Pons (tissue), 1 donor: ENCODE measurements at regions not wholly inside any gene's neighbourhood (a gene's known extent, or its start where the extent isn't known, plus 50 kb on each side); places are given as distances from the start of the nearest gene placed in this dataset.
"Not testable (repeated sequence)": the region's sequence is repeated elsewhere in the genome, so short reads cannot be mapped to it uniquely, and the experiment has no call there.

Source experiments
- DNase-seq: peaks from one replicate; pipeline ENCODE4 v3.0.0-alpha.2; 2016; ENCODE audit warnings: low spot score

DNA sequence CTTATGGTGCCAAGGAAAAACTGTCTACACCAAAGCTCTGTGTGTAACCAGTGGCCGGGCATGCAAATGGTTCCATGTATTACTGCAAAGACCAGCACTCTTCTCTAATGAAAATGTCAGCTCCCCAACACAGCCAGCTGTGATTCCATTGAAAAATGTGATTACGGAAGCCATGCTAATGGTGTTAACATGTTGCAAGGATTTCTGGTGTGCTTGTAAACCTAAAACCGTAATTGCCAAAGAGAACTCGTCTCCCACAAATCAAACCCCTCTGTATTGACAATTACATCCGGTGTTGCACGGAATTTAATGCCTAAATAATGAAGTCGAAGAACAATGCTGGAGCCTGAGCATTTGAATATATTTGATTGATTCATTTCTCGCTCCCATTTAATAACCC, 351.7 kb downstream of the NPIPA8 start:
- DNase-seq: no peak

DNA sequence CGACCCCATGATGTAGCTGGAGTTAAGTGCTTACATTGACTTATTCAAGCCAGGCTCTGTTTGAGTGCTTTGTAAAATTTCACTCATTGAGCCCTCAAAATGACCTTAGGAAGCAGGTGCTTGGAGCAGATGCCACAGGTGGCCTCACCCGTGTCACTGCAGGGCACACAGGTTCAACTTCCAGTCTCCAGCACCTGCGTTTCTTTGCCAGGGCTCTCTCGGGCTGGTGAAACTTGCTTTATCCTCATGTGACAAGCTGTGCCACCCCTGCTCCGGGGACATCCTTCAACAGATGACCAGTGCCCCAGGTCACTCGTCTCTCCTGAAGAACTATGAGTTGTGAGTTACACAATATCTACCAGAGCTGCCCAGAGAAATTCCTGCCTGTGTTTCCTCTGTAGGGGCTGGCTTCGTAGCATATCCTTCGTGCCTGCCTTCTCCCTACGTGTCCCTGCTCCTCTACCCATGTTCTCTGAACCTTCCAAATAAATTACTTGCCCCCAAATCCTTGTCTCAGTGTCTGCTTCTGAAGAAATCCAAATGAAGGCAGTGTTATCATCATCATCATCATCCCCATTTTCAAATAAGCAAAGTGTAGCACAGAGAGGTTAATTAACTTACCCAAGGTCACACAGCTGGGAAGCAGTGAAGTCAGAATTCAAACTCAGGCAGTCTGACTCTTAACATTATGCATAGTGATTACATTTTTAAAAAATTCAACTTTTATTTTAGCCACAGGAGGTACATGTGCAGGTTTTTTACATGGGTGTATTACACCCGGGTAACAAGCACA, 352.5 kb downstream of the NPIPA8 start:
- no peak for DNase-seq

DNA sequence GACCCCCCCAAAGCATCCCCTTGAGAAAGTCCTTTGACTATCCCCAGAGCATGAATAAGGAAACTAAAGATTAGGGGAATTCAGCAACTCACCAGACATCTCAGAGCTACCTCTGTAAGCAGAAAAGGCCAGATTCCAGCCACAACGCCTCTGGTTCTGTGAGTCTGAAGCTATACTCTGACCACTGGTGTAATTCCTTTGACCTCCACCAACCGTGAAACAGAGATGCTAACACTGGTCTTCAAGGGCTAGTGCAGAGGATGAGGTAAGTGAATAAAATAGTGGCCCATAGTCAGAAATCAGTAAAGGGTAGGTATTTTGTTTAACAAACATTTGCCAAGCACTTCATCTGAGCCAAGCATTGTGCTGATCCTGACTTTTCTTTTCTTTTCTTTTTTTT, 353.4 kb downstream of the NPIPA8 start:
- no peak for DNase-seq

DNA sequence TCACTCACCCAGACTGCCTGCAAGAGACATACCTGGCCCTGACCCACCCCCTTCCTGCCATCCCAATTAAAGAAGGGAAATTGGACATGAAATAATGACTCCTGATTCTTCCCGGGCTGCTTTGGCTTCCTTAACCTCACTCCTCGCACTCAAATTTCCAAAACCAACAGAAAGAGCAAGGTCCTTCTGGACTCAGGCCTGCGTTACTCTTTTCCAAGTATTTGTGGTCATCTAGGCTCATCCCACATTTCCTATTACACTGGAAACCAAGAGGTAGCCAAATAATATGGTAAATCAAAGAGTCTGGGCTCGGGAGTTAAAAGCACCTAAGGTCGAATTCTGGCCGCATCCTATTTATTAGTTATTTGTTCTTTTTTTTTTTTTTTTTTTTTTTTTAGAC, 359.3 kb downstream of the NPIPA8 start:
- DNase-seq: no peak

DNA sequence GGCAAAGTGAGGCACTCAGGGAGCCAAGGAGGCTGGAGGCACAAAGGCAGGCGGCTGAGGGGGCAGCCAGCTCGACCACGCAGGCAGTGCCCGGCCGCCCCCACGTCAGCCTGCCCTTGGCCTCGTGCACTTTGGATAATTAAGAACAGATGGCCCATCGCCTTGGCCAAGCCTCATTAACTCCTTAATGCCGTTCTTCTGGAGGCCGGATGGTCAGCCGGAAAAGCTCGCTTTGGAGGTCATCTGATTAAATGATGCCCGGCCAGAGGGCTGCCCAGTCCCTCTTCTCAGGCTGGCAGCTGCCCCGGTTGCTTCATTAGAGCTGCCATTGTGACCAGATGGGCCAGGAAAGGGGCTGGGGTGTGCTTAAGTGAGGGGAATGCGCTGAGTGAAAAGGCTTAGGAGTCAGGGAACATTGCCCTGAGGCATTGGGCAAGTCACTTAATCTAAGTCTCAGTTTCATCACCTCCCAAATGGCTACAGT, 364.0 kb downstream of the NPIPA8 start:
- no peak for DNase-seq

DNA sequence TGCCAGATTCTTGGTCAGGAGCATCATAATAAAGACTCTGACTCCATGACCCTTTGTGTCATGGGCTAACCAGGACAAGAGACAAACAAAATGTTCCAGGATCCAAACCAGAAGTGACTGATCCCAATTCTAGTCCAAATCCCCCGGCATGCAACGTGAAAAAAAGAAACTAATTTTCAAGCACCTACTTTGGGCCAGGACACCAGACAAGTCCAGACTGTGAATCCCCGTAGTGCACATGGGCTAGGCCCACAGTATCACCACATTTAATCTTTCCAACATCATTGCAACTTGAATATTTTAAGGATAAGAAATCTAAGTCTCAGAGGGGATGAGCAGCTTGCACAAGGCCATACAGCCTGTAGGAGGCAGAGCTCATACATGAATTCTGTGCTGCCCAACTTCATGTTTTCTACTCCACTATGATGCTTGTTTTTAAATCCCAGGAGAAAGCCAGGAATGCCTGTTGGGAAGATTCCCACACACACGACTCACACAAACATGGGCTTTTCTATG, 365.7 kb downstream of the NPIPA8 start:
- DNase-seq: no peak

DNA sequence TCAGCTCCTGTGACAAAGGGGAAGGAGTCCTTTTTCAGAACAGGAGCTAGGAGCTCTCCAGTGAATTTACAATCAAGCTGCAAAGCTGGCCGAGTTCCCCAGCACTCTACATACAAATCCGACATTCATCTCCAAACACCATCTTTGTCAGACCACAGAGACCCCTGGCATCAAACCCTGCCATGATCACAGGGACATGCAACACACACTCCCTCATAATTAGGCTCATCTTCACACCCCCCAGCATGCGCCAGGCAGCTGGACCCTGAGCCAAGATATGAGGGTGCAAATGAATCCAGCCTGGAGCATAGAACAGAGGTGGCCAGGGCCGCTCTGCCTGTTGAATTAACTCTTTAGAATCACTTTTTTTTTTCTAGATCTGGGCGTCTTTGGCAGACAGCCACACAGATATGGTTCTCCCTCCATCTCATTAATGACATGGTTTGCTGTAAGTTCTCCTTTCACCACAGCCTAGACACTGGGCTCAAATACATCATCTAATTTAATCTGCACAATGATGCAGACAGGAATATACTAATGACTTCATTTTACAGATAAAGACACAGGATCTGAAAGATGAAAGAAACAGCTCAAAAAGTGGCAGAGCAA, 366.3 kb downstream of the NPIPA8 start:
- DNase-seq: no peak

DNA sequence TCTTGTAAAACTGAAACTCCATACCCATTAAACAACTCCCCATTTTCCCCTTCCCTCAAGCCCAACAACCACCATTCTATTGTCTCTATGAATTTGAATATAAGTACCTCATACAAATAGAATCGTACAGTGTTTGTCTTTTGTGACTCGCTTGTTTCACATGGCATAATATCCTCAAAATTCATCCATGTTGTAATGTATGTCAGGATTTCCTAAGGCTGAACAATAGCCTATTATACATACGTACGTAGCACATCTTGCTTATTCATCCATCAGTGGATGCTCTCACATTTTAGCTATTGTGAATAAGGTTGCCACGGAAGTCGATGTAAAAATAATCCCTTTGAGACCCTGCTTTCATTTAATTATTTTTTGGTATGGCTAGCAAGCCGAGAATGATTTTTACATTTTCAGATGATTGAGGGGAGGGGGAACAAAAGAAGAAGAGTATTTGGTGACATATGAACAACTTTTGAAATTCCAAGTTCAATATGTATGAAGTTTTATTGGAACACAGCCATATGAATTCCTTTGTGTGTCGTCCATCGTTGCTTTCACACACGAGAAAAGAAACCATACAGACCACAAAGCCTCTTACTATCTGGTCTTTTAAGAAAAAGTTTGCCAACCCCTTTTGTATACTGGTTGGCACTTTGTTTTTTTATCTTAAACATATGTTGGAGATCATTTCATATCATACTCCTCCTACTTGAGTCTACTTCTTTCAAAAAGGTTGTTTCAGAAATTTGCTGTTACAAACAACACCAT, 371.2 kb downstream of the NPIPA8 start:
- DNase-seq: no peak

DNA sequence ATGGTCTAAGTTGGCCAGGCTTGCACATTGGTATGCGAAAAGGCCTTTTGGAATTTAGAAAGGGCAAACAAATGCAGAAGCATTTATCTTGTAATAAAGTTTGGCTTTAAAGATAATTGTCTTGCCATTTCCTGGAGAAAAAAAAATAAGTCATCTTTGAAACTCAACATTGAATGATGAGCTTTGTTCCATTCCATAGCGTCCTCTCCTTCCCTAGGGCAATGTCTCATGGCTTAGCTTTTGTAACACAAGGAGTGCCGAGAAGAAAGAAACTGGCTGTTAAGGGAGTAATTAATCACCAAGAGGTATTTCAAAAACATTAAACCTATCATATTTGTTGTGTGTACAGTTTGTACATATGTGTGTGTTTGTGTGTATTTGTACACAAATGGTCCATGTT, 372.3 kb downstream of the NPIPA8 start:
- no peak for DNase-seq

DNA sequence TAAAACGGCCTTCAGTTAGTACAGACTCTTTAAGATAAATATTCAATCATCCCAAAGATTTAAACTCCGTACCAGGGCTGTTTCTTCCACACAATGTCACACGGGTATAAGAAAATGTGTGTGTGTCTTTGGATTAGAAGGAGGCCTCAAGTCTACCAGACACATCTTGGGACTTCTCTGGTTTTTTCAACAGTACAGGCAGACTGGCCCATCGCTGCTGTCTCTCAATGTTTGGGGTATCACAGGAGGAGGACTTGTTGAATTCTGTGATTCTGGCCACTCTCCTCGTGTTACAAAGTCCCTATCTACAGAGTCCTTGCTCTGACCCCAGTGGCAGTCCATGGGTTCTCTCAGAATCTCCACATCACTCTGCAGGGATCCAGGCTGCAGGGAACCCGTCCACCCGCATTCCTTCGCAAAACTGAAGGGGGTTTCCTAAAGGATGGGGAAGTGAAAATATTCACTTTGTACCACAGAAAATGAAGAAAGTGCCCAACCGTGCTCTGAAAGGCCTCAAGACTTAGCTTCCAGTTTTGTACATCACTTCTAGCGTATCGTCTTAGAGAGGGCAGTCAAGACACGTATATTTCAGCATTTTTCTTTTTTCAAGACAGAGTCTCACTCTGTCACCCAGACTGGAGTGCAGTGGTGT, 373.2 kb downstream of the NPIPA8 start:
- DNase-seq: no peak

DNA sequence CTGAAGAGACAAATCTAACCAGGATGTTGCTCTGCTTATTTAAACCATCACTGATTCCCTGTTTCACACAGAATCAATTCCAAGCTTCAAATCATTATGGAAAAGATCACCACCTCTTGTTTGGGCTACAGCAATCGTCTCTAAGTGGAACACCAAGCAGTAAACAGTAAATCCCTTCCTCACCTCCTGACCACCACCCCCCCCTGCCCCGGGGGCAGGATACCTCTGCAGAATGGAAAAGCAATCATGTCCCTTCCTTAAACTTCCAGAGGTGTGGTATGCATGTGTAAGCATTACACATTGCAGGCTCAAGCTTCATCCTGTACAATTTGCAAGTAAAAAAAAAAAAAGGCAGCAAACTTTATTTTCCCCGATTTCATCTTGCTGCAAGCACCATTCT, 373.8 kb downstream of the NPIPA8 start:
- DNase-seq: no peak

DNA sequence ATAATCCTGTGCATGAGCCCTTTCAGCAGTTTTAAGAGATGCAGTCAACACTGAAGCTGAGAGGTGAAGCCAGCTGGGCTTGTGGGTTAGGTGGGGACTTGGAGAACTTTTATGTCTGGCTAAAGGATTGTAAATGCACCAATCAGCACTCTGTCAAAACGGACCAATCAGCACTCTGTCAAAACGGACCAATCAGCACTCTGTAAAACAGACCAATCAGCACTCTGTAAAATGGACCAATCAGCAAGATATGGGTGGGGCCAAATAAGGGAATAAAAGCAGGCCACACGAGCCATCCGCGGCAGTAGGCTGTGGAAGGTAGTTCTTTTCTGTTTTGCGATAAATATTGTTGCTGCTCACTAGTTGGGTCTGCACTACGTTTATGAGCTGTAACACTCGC, 374.7 kb downstream of the NPIPA8 start:
- DNase-seq: not testable (repeated sequence)

DNA sequence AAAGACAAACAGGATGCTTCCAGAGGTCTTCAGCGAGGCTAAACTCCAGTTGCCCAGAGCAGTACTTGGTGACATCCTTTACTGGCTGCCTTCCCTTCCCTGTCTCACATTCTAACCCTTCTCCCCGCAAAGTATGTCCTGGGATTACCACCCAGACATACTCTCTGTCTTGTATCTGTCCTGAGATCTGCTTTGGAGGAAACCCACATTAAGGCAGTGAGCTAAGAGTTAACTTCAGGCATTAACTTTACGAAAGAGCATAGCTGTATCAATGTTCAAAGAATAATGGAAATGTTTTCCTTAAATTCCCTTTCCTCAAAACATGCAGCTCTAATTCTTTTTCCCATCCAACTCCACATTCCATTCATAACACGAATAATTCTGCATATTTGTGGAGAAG, 385.2 kb downstream of the NPIPA8 start:
- no peak for DNase-seq

DNA sequence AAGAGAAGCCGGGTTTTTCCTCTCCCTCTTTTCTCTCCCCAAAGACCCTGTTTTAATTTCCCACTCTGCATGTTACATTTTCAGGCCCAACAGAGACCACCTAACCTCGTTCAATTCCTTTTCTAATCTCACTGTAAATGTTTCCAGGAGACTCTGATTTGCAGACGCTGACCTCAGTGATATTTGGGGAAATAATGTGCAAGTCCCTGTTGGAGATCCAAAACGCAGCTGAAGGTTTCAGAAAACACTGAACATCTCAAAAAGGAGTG, 386.6 kb downstream of the NPIPA8 start:
- DNase-seq: no peak

DNA sequence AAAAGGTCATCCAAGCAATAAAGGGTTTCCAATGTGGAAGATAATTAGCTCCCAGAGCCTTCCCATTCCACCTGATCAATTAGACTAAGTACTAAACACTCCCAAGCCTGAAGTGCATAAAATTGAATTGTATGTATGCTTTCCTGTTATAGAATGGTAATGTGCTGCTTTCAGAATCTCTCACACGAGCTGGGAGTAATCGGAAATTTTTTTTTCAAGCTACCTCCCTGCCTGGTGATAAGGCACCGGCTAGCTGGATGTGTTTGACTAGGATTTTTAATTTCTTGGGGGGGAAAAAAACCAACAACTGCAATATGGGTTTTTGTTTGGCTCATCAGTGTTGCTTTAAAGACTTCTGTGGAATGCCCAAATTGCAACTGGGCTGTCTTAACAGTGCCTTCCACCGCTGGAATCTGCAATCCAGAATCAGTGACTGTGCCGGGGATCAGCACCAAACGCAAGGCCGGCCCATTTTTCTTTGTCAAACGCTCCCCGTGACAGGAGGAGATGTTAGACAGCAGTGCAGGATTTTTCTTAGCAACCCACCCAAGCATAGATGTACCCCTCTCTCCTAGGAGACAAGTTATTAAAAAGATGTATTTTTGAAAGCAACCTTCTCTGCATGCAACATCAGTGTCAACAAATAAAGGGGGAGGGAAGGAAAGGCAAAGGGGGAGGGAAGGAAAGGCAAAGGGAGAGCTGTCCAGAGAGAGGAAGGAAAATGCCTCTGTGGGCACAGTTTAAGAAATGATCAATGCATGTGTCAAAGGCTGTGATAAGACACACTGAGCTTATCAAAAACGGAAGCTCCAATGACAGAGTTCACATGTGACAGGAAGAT, 387.2 kb downstream of the NPIPA8 start:
- no peak for DNase-seq

DNA sequence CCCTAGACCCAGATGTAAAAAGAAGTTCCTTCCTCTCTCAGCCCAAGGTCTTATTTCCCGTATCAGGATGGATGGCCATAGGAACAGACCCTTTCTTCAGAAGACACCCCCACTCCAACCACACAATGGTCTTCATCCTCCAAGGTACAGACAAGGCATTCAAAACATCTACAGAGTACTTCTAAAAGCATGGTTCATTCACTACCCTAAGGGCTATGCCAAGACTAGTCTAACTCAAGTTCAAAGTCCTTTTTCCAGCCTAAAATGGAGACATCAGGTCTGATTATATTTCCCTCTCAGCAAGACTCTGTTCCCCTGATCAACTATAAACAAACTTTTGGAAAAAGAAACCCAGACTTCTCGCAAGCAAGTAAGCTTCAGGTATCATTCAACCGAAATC, 388.9 kb downstream of the NPIPA8 start:
- no peak for DNase-seq

DNA sequence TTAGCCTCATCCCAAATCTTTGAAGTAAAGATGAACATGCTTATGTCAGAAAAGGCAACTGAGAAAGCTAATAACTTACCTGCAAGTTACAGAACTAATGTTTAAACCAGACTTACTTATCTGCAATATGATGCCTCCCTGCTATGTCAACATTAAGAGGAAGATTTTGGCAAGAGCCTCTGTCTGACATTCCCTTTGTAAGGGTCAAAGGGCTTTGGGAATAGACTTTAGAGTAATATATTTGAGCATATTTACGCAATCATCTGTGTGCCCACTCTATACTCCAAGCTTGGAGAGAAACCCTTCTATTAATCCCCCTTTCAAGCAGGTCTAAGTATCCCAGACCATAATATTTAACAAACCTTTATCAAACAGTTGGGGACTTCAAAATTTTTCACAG, 389.4 kb downstream of the NPIPA8 start:
- DNase-seq: no peak

DNA sequence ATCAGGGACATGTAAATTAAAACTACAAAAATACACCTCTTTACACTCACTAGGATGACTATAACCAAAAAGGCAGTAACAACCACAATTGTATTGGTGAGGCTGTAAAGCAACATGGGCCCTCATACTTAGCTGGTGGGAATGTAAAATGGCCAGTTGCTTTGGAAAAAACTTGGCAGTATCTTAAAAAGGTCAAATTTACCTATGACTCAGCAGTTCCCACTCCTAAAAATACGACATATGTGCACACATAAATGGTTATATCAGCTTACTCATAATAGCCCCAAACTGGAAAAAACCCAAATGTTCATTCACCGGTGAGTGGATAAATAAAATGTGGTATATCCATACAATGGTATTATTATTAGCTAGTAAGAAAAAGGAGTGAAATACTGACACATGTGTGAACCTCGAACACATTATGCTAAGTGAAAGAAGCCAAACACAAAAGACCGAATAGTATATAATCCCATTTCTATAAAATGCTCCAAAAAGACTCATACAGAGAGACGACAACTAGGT, 391.4 kb downstream of the NPIPA8 start:
- DNase-seq: no peak

DNA sequence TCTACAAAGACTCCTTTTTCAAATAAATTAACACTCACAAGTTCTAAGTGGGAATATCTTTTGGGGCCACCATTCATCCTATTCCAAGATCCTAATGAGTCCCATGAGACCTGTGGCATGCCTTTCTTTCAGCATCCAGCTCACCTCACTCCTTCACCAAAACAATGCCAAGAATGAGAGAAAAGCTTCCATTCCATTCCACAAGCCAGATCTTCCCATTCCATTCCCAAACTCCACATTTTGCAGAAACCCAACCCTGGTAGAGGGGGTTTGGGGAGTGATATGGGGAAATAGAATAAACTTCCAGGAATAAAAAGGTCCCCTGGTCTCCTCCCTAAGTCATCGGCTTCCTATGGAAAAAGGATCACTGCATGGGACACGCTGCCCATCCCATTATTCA, 392.2 kb downstream of the NPIPA8 start:
- DNase-seq: no peak

DNA sequence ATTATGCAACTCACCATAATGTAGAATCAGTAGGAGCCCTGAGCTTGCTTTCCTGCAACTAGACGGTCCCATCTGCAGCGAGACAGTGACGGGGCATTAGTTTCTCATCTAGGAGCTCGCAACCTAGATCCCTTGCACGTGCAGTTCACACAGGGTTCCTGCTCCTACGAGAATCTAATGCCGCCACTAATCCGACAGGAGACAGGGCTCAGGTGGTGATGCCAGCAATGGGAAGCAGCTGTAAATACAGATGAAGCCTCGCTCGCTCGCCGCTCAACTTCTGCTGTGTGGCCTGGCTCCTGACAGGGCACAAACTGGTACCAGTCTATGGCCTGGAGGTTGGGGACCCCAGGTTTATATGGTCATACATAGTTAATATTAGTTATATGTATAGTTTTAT, 394.5 kb downstream of the NPIPA8 start:
- DNase-seq: no peak

DNA sequence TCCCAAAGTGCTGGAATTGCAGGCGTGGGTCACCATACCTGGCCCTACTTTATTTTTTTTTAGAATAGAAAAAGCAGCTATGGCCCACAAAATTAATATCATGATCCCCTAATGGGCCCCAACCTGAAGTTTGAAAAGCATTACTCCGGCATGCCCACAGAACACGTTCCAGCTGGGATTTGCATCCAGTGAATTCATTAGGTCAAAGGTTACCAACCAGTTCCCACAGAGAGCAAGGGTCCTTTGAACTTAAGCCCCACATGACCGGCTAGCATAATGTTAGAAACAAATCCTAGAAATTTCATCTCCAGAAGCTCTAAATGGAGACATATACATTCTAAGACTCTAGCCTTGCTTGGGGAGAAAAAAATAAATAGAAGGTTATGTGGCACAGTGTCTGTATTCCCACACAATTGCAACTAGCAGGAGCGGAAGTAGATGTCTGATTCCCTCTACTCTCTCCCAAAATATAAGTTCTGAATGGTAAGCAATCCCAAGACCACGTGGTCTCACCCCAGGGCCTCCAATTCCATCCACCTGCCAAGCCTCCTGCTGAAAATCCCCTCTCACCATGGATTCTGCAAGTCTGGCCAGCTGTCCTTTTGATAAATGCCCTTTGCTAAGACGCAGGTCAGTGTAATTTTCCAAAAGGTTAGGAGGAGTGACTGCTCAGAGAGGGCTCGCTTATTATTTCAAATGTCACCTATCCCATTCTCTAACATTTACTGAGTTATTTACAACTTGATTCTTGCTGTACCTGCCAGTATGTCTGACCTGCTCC, 395.8 kb downstream of the NPIPA8 start:
- no peak for DNase-seq
